Fibroblast of lung (primary cell): ENCODE measurements at regions not wholly inside any gene's neighbourhood (a gene's known extent, or its start where the extent isn't known, plus 50 kb on each side); places are given as distances from the start of the nearest gene placed in this dataset.

Experiments used
- DNase-seq, 2 donors: peaks; one replicate each; pipeline versions ENCODE4 v3.0.0 to v3.0.0-alpha.2; 2010; ENCODE audit warnings: low read depth in 2 of 2
- H2AFZ ChIP-seq: 2 replicates; pipeline ENCODE4 v1.5.1; 2012; ENCODE audit warnings: low read length, control low read depth, inconsistent platforms
- H3K27ac ChIP-seq: 2 replicates; pipeline ENCODE4 v1.5.1; 2011; ENCODE audit warnings: low read length, control low read depth; ENCODE audit not compliant: insufficient read depth
- H3K27me3 ChIP-seq: 2 replicates; pipeline ENCODE4 v1.5.1; 2011; ENCODE audit warnings: mild to moderate bottlenecking, low read length; ENCODE audit not compliant: control insufficient read depth, insufficient read depth
- H3K36me3 ChIP-seq: 2 replicates; pipeline ENCODE4 v1.5.1; 2011; ENCODE audit warnings: low read length; ENCODE audit not compliant: control insufficient read depth, insufficient read depth
- H3K4me1 ChIP-seq: 2 replicates; pipeline ENCODE4 v1.5.1; 2011; ENCODE audit warnings: low read length; ENCODE audit not compliant: control insufficient read depth, insufficient read depth; ENCODE audit errors: extremely low read depth
- H3K4me2 ChIP-seq: 2 replicates; pipeline ENCODE4 v1.5.1; 2011; ENCODE audit warnings: low read length, control low read depth; ENCODE audit not compliant: insufficient read depth; ENCODE audit errors: extremely low read depth
- H3K4me3 ChIP-seq, 4 experiments: fragments of 200-600 bp in 1 of 4; sonication (generic) in 1 of 4; replicated peaks in 1 of 4; 2 replicates each; pipeline ENCODE4 v1.5.1; 2011 to 2016; ENCODE audit warnings: low read length in 4 of 4, low read depth in 3 of 4, mild to moderate bottlenecking in 3 of 4, control low read depth in 2 of 4, inconsistent platforms in 1 of 4, mixed read lengths in 1 of 4; ENCODE audit not compliant: insufficient read depth in 1 of 4; ENCODE audit errors: control extremely low read depth in 1 of 4
- H3K79me2 ChIP-seq: 2 replicates; pipeline ENCODE4 v1.5.1; 2012; ENCODE audit warnings: mild to moderate bottlenecking, low read length, inconsistent platforms; ENCODE audit not compliant: control insufficient read depth, insufficient read depth
- H3K9ac ChIP-seq: 2 replicates; pipeline ENCODE4 v1.5.1; 2011; ENCODE audit warnings: mild to moderate bottlenecking, low read length, control low read depth; ENCODE audit not compliant: insufficient read depth
- H3K9me3 ChIP-seq: 2 replicates; pipeline ENCODE4 v1.5.1; 2012; ENCODE audit warnings: low read depth, low read length; ENCODE audit not compliant: control insufficient read depth, insufficient read depth
- H4K20me1 ChIP-seq: 2 replicates; pipeline ENCODE4 v1.5.1; 2011; ENCODE audit warnings: low read length; ENCODE audit not compliant: control insufficient read depth, insufficient read depth; ENCODE audit errors: extremely low read depth
- EZH2 ChIP-seq: IDR thresholded peaks from 2 replicates; pipeline ENCODE4 v1.5.1; 2012; ENCODE audit warnings: low read length, control low read depth, mild to moderate bottlenecking; ENCODE audit errors: missing control alignments
- TF ChIP-seq, protein P1 (sequence below), 2 donors: IDR thresholded peaks in 1 of 2; conservative IDR thresholded peaks in 1 of 2; 1 replicate in 1 of 2; 2 replicates in 1 of 2; pipeline ENCODE4 v1.5.1; 2011 to 2012; ENCODE audit warnings: low read length in 2 of 2, control low read depth in 1 of 2, inconsistent platforms in 1 of 2, low read depth in 1 of 2, mild to moderate bottlenecking in 1 of 2

DNA sequence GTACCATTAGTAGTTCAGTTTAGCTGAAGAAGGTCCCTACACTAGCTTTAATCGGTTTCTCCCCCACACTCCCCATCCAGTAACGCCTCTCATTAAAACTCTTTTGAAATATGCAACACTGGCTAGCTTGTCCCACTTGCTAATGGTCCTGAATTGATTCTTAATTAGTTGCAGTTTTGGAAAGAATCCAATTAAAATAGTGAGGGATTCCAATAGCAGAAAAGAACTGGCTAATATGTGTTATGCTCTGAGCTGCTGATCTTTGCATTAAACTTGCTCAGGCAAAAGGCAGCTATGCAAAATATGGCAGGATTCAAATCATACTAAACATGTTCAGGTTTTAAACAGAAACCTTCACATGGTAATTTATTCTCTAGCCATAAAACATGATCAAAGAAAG is 252.5 kb upstream of the HNRNPA3 start:
- no peak overlapping the region for H3K9ac ChIP-seq
- H2AFZ ChIP-seq: no peak overlapping the region
- no peaks in the 10 kb centered on the region for H3K9me3 ChIP-seq
- DNase-seq: no peak
- no peak for TF ChIP-seq EZH2
- no peaks in the 10 kb centered on the region for H3K79me2 ChIP-seq
- H3K27ac ChIP-seq: no peak overlapping the region
- no peaks in the 10 kb centered on the region for H3K4me1 ChIP-seq
- H4K20me1 ChIP-seq: no peaks in the 10 kb centered on the region
- H3K36me3 ChIP-seq: no peaks in the 10 kb centered on the region
- no peaks in the 10 kb centered on the region for H3K27me3 ChIP-seq
- H3K4me2 ChIP-seq: no peak overlapping the region
- no peak overlapping the region for H3K4me3 ChIP-seq

DNA sequence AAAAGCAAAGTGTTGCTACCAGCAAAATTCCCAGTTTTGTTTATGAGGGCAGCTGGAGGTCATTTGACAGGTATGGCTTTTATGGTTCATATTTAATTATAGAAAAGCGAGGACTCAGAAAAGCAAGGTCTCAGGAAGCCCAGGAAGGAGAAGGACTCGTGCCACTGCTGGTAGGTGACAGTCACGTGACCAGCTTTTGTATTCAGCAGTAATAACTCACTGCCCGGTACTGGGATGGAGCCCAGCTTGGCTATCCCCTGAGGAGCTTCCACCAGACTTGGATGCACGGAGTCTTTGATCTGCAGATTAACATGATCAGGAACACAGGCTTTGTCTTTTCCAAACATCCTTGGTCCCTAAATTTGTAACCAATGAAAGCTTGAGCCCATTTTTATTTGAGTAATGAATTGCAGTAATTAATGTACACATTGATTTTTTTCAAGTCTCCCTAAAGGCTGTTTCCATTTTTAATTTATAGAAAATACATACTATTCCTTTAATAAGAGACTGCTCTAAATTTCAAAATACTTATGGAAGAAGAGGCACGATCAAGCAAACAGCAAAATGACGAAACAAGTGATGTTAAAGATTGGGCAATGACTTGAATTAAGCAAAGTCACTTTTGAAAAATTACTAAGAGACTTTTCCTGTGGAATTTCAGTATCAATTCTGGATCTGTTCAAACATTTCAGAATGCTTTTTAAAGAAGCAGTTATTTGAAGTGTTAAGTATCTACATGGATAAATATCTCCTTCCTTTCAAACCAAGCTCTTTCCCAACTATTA is 251.7 kb upstream of the HNRNPA3 start:
- Histone ChIP-seq H3K4me3 (no peak overlapping the region), H3K79me2 (no peaks in the 10 kb centered on the region), H3K4me1 (no peaks in the 10 kb centered on the region), H3K27ac (no peak overlapping the region), H3K9ac (no peak overlapping the region), H3K36me3 (no peaks in the 10 kb centered on the region), H4K20me1 (no peaks in the 10 kb centered on the region), H3K27me3 (no peaks in the 10 kb centered on the region), H3K9me3 (no peaks in the 10 kb centered on the region), H2AFZ (no peak overlapping the region), H3K4me2 (no peak overlapping the region)
- TF ChIP-seq, protein P1, sequence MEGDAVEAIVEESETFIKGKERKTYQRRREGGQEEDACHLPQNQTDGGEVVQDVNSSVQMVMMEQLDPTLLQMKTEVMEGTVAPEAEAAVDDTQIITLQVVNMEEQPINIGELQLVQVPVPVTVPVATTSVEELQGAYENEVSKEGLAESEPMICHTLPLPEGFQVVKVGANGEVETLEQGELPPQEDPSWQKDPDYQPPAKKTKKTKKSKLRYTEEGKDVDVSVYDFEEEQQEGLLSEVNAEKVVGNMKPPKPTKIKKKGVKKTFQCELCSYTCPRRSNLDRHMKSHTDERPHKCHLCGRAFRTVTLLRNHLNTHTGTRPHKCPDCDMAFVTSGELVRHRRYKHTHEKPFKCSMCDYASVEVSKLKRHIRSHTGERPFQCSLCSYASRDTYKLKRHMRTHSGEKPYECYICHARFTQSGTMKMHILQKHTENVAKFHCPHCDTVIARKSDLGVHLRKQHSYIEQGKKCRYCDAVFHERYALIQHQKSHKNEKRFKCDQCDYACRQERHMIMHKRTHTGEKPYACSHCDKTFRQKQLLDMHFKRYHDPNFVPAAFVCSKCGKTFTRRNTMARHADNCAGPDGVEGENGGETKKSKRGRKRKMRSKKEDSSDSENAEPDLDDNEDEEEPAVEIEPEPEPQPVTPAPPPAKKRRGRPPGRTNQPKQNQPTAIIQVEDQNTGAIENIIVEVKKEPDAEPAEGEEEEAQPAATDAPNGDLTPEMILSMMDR (conservative IDR thresholded peaks at IDR 0.05 in 1 of 2, IDR thresholded peaks at IDR 0.05 in 1 of 2; ENCODE audit: low read depth in 1 of 2, low read length in 2 of 2): no peak
- TF ChIP-seq EZH2: no peak
- no peak for DNase-seq

DNA sequence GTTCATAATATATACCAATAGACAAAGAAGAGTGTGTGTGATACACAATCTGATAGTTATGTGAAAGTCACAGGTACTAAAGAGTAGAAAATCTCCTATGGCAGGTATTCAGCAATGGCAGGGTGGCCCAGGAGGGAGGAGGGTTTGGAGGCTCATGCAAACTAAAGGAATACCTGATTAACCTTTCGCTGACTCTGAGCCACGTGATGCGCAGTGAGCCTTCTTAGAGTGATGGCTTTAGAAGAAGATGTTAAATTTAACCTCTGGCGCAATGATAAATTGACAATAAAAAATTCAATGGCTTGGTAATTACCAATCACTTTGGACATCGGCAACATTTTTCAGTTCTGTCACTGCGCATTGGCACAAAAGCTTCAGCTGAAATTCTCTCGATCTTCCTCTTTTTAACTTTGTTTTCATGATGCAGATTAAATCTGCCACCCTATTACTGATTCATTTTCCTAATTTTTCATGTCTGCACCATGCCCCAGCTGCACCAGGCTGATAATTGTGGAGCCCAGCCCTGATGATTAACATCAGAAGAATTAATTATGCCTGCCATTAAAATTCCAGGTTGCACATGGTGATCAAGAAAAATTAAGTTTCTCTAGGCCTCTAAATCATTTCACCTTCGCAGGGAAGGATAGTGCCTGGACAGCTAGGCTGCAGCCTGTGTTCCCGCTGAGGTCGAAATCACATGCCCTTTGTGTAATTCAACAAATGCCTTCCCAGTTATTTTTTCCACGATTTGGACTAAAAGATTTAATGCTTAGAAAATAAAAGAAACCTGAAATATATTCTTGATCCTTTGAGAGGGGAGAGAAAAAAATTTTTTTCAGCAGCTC is 250.6 kb upstream of the HNRNPA3 start:
- H3K4me1 ChIP-seq: no peaks in the 10 kb centered on the region
- H3K4me2 ChIP-seq: no peak overlapping the region
- no peaks in the 10 kb centered on the region for H3K79me2 ChIP-seq
- no peak overlapping the region for H3K4me3 ChIP-seq
- no peaks in the 10 kb centered on the region for H3K36me3 ChIP-seq
- DNase-seq: no peak
- H3K27ac ChIP-seq: no peak overlapping the region
- H3K9me3 ChIP-seq: no peaks in the 10 kb centered on the region
- TF ChIP-seq EZH2: no peak
- TF ChIP-seq, protein P1 (conservative IDR thresholded peaks at IDR 0.05 in 1 of 2, IDR thresholded peaks at IDR 0.05 in 1 of 2; ENCODE audit: low read depth in 1 of 2, low read length in 2 of 2): no peak
- H3K27me3 ChIP-seq: no peaks in the 10 kb centered on the region
- H2AFZ ChIP-seq: no peak overlapping the region
- no peak overlapping the region for H3K9ac ChIP-seq
- no peaks in the 10 kb centered on the region for H4K20me1 ChIP-seq
